GM13977 (cell line): ENCODE measurements at regions not wholly inside any gene's neighbourhood (a gene's known extent, or its start where the extent isn't known, plus 50 kb on each side); places are given as distances from the start of the nearest gene placed in this dataset.
"Not testable (repeated sequence)": the region's sequence is repeated elsewhere in the genome, so short reads cannot be mapped to it uniquely, and the experiment has no call there.

Experiments used
- DNase-seq: peaks from one replicate; pipeline ENCODE4 v3.0.0; 2012; ENCODE audit warnings: low spot score
- in situ Hi-C: fragments of 300-500 bp; cut with MboI; formaldehyde crosslinking; loops from one replicate; pipeline ENCODE4 v1.12.0; 2022; ENCODE audit warnings: low sequenced_read_pairs, low pct_unique_long_range_greater_than_20kb, mixed read lengths, inconsistent platforms; ENCODE audit not compliant: unreplicated experiment
- TF ChIP-seq, protein P1 (sequence below): IDR thresholded peaks from 2 replicates; pipeline ENCODE4 v1.5.1; 2012; ENCODE audit warnings: mild to moderate bottlenecking, control low read depth; ENCODE audit not compliant: insufficient read depth; ENCODE audit errors: extremely low read depth, missing control alignments

DNA sequence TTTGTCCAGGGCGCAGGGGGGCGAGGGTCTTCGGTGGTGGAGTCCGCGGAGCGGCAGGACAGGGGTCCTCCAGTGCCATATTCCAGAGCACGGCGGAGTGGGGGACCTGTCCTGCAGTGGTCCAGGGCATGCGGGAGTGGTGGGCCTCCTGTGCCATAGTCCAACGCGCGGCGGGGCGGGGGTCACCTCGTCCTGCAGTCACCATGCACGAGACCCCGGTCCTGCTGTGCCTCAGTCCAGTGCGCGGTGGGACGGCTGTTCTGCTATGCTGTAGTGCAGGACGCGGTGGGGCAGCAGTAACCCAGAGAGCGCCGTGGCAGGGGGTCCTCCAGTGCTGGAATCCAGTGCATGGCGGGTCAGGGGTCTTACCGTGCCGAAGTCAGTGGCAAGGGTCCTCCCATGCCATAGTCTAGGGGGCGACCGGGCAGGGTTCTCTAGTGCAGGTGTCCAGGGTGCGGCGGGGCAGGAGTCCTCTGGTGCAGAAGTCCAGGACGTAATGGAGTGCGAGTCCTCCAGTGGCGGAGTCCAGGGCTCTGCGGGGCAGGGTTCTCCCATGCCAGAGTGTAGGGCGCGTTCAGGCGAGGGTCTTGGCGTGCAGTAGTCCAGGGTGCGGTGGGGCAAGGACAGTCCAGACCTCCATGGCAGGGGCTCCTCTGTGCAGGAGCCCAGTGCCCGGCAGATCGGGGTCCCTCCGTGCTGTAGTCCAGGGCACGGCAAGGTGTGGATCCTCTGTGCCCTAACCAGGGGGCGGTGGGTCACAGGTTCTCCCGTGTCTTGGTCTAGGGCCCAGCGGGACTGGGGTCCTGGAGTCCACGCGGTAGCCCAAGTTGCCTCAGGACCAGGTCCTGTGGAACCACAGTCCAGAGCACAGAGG, 130.4 kb downstream of the CCDC74A start:
- TF ChIP-seq, protein P1, sequence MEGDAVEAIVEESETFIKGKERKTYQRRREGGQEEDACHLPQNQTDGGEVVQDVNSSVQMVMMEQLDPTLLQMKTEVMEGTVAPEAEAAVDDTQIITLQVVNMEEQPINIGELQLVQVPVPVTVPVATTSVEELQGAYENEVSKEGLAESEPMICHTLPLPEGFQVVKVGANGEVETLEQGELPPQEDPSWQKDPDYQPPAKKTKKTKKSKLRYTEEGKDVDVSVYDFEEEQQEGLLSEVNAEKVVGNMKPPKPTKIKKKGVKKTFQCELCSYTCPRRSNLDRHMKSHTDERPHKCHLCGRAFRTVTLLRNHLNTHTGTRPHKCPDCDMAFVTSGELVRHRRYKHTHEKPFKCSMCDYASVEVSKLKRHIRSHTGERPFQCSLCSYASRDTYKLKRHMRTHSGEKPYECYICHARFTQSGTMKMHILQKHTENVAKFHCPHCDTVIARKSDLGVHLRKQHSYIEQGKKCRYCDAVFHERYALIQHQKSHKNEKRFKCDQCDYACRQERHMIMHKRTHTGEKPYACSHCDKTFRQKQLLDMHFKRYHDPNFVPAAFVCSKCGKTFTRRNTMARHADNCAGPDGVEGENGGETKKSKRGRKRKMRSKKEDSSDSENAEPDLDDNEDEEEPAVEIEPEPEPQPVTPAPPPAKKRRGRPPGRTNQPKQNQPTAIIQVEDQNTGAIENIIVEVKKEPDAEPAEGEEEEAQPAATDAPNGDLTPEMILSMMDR: no peak

DNA sequence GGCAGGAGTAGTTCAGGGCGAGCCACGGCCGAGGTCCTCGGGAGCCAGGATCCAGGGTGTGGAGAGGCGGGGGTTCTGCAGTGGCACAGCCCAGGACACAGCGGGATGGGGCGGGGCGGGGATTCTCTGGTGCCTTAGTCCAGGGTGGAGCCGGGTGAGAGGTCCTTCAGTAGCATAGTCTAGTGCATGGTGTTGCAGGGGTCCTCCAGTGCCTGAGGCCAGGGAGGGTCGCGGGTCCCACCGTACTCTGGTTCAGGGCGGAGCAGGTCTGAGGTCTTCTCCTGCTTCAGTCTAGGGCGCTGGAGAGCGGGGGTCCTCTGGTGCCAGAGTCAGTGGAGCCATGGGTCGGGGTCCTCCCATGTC, 131.1 kb downstream of the CCDC74A start:
- TF ChIP-seq, protein P1: no peak
- in situ Hi-C loops: no loop called here
- no peak for DNase-seq

More for the DNA sequence above, 130.4 kb downstream of the CCDC74A start:
- no peak for DNase-seq
- in situ Hi-C loops: no loop called here

DNA sequence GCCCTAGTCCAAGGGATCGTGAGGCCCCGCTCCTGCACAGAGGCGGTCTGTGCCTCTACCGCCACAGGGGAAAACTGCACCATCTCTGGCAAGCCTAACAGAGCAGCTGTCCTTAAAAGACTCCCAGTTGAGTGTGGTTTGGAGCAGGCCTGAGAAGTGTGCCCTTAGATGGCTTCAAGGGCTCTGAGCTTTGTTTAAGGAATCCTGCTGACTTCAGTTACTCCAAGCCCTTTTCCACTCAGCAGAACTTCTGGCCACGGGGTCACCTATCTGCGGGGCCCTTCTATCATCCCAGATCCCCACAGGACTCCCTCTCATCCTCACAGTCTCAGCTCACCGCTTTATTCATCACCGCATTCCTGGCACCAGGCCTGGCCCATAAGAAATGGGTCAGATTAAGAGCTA, 131.5 kb downstream of the CCDC74A start:
- TF ChIP-seq, protein P1: no peak
- in situ Hi-C loops: no loop called here
- no peak for DNase-seq

DNA sequence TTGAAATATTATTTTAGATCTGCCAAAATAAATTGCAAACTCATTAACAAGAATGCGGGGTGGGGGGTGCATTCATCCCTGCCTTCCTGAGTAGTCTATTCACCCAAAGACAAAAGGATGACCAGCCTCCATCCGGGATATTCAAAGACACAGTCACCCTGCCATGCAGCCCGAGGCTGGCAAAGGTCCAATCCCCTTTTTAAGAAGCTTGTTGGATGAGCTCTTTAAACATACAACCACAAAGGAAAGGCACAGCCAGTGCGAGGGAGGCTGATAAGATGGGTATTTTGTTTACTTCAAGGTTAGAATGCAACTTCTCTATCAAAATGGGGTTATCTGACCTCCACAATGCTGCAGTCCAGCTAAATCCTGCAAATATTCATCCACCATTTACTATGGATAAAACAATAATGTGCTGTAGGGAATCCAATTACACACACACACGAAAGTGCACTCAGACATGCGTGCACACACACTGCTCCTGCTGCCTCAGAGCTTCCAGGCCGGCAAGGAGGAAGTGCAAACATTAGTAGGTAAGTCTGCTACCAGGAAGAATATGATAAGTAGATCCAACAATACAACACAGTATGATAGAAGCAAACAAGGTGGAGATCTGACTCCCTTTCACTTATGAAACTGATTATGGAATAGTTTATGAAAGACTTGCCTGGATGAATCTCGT, 133.6 kb downstream of the CCDC74A start:
- in situ Hi-C loops: not testable (repeated sequence)

DNA sequence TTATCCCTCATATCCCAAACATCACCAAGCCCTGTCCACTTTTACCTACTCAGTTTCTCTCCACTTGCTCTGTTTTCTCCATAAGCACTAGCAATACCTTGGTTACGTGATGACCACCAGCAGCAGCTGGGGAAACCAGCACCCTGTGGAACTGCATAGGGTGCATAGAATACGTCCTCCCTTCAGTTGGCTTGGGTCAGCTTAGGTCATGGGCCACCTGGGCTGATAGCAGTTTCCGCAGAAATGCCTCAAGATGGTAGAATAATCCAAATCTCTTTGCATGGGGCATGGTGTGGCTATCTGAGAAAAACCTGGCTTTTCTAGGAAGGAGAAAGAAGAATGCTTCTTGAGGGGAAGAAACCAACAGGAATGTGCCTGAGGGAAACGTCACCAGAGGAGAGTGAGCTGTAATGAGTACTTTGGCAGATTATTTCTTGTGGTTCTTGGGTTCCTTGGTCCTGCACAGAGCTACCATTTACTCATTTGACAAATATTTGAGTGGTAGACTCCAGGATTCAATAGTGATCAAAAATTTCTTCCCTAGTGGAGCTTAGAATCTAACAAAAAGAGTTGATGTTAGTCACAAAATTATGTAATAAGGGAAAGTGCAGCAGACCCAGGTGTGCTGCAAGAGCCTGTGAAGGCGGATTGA, 134.3 kb downstream of the CCDC74A start:
- DNase-seq, in situ Hi-C loops: not testable (repeated sequence)

More for the DNA sequence above, 133.6 kb downstream of the CCDC74A start:
- DNase-seq: not testable (repeated sequence)

DNA sequence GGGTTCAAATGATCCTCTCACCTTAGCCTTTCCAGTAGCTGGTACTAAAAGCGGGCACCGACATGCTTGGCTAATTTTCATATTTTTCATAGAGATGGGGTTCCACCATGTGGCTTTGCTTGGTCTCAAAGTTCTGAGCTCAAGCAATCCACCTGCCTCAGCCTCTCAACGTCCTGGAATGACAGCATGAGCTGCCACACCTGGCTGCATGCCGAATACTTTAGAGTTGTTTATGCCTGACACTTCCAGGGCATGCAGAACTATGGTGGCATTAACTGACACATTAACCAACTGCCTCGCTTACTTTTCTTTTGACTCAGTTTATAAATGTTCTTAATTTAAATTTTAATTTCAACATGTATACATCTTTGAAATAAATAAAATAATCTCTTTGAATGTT, 135.8 kb downstream of the CCDC74A start:
- DNase-seq: not testable (repeated sequence)

DNA sequence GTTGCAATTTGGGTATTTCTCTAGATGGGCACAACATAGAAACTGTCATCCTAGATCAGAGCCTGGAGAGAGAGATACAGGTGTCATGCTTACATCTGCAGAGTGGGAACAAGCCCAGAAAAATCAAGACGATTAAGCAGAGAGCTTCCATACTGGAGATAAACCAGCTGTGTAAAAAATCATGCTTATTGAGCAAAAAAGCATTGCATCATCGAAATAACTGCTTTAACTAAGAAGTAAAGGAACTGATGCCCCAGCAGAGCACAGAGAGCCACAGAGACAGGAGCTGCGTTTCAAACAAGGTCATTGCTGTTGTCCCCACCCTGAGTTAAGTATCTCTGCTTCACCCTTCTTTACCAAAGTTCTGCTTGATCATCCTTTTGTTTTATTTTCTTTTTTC, 138.0 kb downstream of the CCDC74A start:
- in situ Hi-C loops, DNase-seq: not testable (repeated sequence)

More for the DNA sequence above, 135.8 kb downstream of the CCDC74A start:
- in situ Hi-C loops: not testable (repeated sequence)

DNA sequence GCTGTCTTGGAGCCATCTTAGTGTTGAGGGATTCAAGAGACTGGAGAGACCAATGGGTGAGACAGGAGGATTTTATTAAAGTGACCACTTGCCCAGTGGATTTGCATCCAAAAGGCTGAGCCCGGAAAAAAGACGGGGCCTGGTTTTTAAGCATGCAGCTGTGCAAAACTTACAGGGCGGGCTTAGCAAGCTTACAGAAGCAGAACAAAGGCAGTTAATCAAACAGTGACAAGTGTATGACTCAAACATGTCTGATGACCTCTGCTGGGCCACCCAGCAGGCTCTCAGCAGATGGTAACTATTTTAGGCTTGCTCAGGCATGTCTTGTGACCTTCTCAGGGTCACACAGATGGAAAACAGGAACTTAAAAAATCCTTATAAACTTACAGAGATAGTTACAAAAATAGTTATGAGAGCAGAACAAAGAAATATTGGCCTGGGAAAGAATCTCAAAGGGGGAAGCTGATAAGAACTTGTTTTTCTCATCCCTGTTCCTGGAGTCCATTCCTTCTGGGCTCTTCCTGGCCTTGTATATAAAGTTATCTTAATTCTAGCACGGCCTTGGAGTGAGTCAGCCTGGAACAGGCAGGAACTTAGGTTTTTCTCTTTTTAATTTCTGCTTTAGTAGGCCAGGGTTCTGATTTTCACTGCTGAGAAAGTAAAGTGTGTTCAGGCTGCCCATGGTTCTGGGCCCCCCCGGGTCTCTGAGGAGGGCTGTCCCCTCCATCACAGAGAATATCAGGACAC, 141.3 kb downstream of the CCDC74A start:
- DNase-seq, in situ Hi-C loops: not testable (repeated sequence)
- TF ChIP-seq, protein P1: peak; percentile 18

DNA sequence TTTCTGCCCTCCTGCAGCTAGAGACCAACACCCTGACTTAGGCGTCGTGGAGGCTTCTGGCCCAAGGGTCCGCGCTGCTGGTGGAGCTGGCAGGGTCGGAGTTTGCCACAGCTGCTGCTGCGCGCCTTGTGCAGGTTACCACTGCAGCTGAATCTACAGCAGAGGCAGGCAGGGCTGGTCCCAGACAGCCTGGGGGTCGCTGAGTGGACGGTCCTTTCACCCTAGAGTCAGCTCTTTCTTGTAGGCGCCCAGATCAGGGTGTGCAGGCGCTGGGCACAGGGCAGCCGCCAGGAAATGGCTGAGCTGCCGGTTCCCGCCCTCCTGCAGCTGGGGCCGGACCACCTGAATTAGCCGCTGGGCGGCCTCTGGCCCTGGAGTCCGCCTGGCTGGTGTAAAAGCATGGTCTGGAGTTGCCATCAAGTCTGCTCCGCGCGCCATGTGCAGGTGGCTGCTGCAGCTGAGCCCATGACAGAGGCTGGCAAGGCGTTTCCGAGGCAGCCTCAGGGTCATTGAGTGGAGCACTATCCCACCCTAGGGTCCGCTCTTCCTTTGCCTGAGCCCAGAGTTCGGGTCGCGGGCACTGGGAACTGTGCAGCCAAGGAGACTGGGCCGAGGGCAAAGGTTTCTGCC, 144.3 kb downstream of the CCDC74A start:
- in situ Hi-C loops: loop anchor here (10.0 kb wide), 1 partner anchor 257 kb away; no protein-coding TSS in a partner anchor
- not testable (repeated sequence) for DNase-seq
